Breast epithelium (tissue), 3 donors: ENCODE measurements at regions not wholly inside any gene's neighbourhood (a gene's known extent, or its start where the extent isn't known, plus 50 kb on each side); places are given as distances from the start of the nearest gene placed in this dataset.

Experiments used
- POLR2AphosphoS5 ChIP-seq, 3 donors: sonication (generic); formaldehyde crosslinking; IDR thresholded peaks; one replicate each; pipeline ENCODE4 v1.6.1; 2017; ENCODE audit warnings: antibody characterized with exemption in 3 of 3
- TF ChIP-seq, protein P1 (sequence below), 3 donors: fragments of 450-650 bp; IDR thresholded peaks; one replicate each; pipeline ENCODE4 v1.5.1; 2016 to 2017; ENCODE audit warnings: antibody characterized with exemption in 3 of 3, mild to moderate bottlenecking in 3 of 3, moderate library complexity in 3 of 3

DNA sequence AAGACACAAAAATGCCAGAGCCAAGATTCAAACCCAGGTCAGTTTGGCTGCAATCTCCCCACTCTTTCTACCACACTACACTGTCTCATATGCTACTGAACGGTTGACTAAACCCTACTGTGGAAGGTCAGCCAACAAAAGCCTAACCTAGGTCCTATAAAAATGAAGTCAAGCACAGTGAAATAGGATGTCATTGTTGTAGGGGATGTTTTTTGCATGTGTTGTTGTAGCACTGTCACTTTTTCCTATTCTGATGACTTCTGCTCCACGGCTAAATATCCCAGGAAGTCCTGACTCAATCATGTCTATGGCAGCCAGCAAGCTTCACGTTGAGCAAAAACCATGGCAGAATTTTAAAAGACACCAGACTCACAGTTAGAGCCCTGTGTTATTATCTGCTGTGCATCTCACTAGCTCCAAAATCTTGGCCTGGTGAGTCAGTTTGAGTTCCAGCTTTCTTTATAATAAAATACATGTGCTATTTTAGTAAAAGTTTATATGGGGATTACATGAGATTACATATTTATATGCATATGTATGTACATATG, 322.1 kb upstream of the NT5E start:
- TF ChIP-seq, protein P1, sequence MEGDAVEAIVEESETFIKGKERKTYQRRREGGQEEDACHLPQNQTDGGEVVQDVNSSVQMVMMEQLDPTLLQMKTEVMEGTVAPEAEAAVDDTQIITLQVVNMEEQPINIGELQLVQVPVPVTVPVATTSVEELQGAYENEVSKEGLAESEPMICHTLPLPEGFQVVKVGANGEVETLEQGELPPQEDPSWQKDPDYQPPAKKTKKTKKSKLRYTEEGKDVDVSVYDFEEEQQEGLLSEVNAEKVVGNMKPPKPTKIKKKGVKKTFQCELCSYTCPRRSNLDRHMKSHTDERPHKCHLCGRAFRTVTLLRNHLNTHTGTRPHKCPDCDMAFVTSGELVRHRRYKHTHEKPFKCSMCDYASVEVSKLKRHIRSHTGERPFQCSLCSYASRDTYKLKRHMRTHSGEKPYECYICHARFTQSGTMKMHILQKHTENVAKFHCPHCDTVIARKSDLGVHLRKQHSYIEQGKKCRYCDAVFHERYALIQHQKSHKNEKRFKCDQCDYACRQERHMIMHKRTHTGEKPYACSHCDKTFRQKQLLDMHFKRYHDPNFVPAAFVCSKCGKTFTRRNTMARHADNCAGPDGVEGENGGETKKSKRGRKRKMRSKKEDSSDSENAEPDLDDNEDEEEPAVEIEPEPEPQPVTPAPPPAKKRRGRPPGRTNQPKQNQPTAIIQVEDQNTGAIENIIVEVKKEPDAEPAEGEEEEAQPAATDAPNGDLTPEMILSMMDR (IDR thresholded peaks at IDR 0.05) = no peak
- TF ChIP-seq POLR2AphosphoS5 (IDR thresholded peaks at IDR 0.05) = no peak
